Smooth muscle cell (in vitro differentiated cells): ENCODE measurements at regions not wholly inside any gene's neighbourhood (a gene's known extent, or its start where the extent isn't known, plus 50 kb on each side); places are given as distances from the start of the nearest gene placed in this dataset.

ENCODE experiments used
- DNase-seq: peaks from one replicate; lab custom pipeline; 2025; ENCODE audit not compliant: unreplicated experiment; lab: John Stamatoyannopoulos, UW
- H2AFZ ChIP-seq: fragments of 200-600 bp; sonication (generic); 2 replicates; pipeline ENCODE4 v1.6.0; 2016; ENCODE audit warnings: antibody characterized with exemption, low read depth, mild to moderate bottlenecking
- H3F3A ChIP-seq: fragments of 200-600 bp; sonication (generic); 2 replicates; pipeline ENCODE4 v1.6.0; 2017; ENCODE audit warnings: antibody characterized with exemption, low read depth
- H3K27ac ChIP-seq: fragments of 200-600 bp; sonication (generic); 2 replicates; pipeline ENCODE4 v1.5.1; 2016; ENCODE audit warnings: low read depth, mild to moderate bottlenecking
- H3K27me3 ChIP-seq: fragments of 200-600 bp; sonication (generic); 2 replicates; pipeline ENCODE4 v1.6.1; 2016; ENCODE audit warnings: low read depth, mild to moderate bottlenecking
- H3K36me3 ChIP-seq: fragments of 200-600 bp; sonication (generic); 2 replicates; pipeline ENCODE4 v1.5.1; 2016; ENCODE audit warnings: low read depth
- H3K4me1 ChIP-seq: fragments of 200-600 bp; sonication (generic); 2 replicates; pipeline ENCODE4 v1.5.1; 2016; ENCODE audit warnings: low read depth
- H3K4me2 ChIP-seq: fragments of 200-600 bp; sonication (generic); 2 replicates; pipeline ENCODE4 v1.6.0; 2016; ENCODE audit warnings: mild to moderate bottlenecking
- H3K4me3 ChIP-seq: fragments of 200-600 bp; sonication (generic); 2 replicates; pipeline ENCODE4 v1.5.1; 2016; ENCODE audit warnings: mild to moderate bottlenecking
- H3K79me2 ChIP-seq: fragments of 200-600 bp; sonication (generic); 2 replicates; pipeline ENCODE4 v1.6.0; 2016; ENCODE audit warnings: low read depth, mild to moderate bottlenecking
- H3K9ac ChIP-seq: fragments of 200-600 bp; sonication (generic); 2 replicates; pipeline ENCODE4 v1.6.0; 2016; ENCODE audit warnings: low read depth
- H3K9me3 ChIP-seq: fragments of 200-600 bp; sonication (generic); replicated peaks from 2 replicates; pipeline ENCODE4 v1.5.1; 2016; ENCODE audit warnings: low read depth
- H4K20me1 ChIP-seq: fragments of 200-600 bp; sonication (generic); 2 replicates; pipeline ENCODE4 v1.6.0; 2016; ENCODE audit warnings: low read depth
- CTCF ChIP-seq: fragments of 200-600 bp; sonication (generic); IDR thresholded peaks from 2 replicates; pipeline ENCODE4 v1.5.1; 2017; ENCODE audit warnings: borderline replicate concordance, mild to moderate bottlenecking, antibody characterized with exemption; ENCODE audit not compliant: insufficient read depth, poor library complexity, severe bottlenecking
- WGBS: methylation state at CpG from one replicate; pipeline ENCODE4 v1.1.7; 2016; ENCODE audit warnings: low lambda C conversion rate; 5-methylcytosine and 5-hydroxymethylcytosine counted together

DNA sequence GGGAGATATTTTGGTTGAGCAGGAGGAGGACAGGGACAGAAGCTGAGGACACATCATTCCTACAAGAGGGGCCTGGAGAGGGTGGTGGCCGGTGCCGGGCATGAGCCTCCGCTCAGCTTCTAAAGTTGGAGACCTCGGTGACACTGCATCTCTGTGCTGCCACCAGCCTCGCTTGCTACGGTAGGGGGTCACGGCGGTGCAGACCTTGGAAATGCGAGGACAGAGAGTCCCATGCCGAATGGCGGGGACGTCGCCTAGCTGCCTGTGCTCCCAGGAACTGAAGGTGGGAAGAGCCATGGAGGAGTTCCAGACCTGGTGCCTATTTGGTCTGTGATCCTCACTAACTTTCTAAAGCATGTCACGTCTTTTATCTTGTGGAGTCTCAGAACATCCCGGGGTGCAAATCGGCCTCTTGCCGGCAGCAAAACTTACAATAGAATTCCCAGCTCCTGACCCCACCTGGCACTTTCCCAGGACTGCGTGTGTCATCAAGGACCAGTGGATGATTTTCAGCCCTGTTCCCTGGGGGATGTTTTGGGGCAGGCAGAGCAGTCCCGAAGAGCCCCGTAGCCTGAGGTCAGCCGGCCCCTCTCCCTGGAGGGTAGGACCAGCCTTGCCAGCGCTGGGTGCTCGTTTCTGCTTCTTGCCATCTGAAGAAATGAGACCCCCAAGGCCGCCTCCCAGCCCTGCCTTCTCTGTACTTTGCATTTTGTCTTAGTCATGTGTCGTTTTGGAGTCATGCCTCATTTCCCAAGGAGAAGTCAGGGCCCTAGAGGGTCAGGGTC, 205.8 kb upstream of the SHH start:
- Histone ChIP-seq H3K27ac (no peak overlapping the region), H3K4me3 (no peak overlapping the region), H3K79me2 (no peaks in the 10 kb centered on the region), H2AFZ (no peak overlapping the region), H3K4me2 (no peak overlapping the region), H3K36me3 (no peaks in the 10 kb centered on the region), H3K9me3 (no peaks in the 10 kb centered on the region), H3F3A (no peaks in the 10 kb centered on the region), H3K4me1 (no peaks in the 10 kb centered on the region), H3K27me3 (no peaks in the 10 kb centered on the region), H3K9ac (no peak overlapping the region), H4K20me1 (no peaks in the 10 kb centered on the region)
- WGBS: 94% methylated on average over 25 of the region's 25 CpGs
- no peak for TF ChIP-seq CTCF
- no peak for DNase-seq

GRCh38 chr7:156017431-156017830, 205.2 kb upstream of the SHH start:
- 85% methylated on average over 8 of the region's 8 CpGs for WGBS
- no peaks in the 10 kb centered on the region for H4K20me1 ChIP-seq
- H3K79me2 ChIP-seq: no peaks in the 10 kb centered on the region
- no peaks in the 10 kb centered on the region for H3F3A ChIP-seq
- no peak overlapping the region for H3K27ac ChIP-seq
- no peaks in the 10 kb centered on the region for H3K36me3 ChIP-seq
- no peak for TF ChIP-seq CTCF
- no peak overlapping the region for H2AFZ ChIP-seq
- no peaks in the 10 kb centered on the region for H3K9me3 ChIP-seq
- no peak for DNase-seq
- no peak overlapping the region for H3K4me3 ChIP-seq
- H3K4me1 ChIP-seq: no peaks in the 10 kb centered on the region
- no peak overlapping the region for H3K4me2 ChIP-seq
- no peak overlapping the region for H3K9ac ChIP-seq
- H3K27me3 ChIP-seq: no peaks in the 10 kb centered on the region

- Histone ChIP-seq H3K9ac (no peak overlapping the region), H3K27me3 (no peaks in the 10 kb centered on the region), H3K79me2 (no peaks in the 10 kb centered on the region), H3K4me3 (no peak overlapping the region), H3K4me2 (no peak overlapping the region), H3K9me3 (no peaks in the 10 kb centered on the region), H3F3A (no peaks in the 10 kb centered on the region), H3K4me1 (no peaks in the 10 kb centered on the region), H2AFZ (no peak overlapping the region), H3K27ac (no peak overlapping the region), H3K36me3 (no peaks in the 10 kb centered on the region), H4K20me1 (no peaks in the 10 kb centered on the region)
- 94% methylated on average over 17 of the region's 17 CpGs for WGBS
- DNase-seq: no peak
- TF ChIP-seq CTCF: no peak
Measured at GRCh38 chr7:156015237-156016020, 203.2 kb upstream of the SHH start.
